SK-MEL-5 (cell line): ENCODE measurements at regions not wholly inside any gene's neighbourhood (a gene's known extent, or its start where the extent isn't known, plus 50 kb on each side); places are given as distances from the start of the nearest gene placed in this dataset.
A peak's percentile ranks its signal among the peaks of the same experiment; 100 is the strongest.

Experiments used
- DNase-seq: peaks from one replicate; pipeline ENCODE4 v3.0.0-alpha.2; 2016; ENCODE audit warnings: low read depth, low spot score
- in situ Hi-C: cut with HindIII; loops from 2 replicates; pipeline ENCODE4 v1.10.0; 2016; ENCODE audit warnings: low sequenced_read_pairs, high pct_unique_total_duplicates, low pct_unique_long_range_greater_than_20kb

- no peak for DNase-seq
- in situ Hi-C loops, result no loop called here
Measured at GRCh38 chr2:52000151-52000855, 968.4 kb upstream of the NRXN1 start.

- in situ Hi-C loops, result no loop called here
- DNase-seq, result no peak
Measured at GRCh38 chr2:51998890-51999289, 967.0 kb upstream of the NRXN1 start.

GRCh38 chr2:51997571-51997970, 965.6 kb upstream of the NRXN1 start:
- in situ Hi-C loops, result no loop called here
- peak; percentile 67 for DNase-seq

- DNase-seq, result no peak
Measured at GRCh38 chr2:51995293-51995692, 963.4 kb upstream of the NRXN1 start.

GRCh38 chr2:51994123-51994763, 962.3 kb upstream of the NRXN1 start:
- in situ Hi-C loops, result no loop called here
- no peak for DNase-seq

More at GRCh38 chr2:51995293-51995692, 963.4 kb upstream of the NRXN1 start:
- in situ Hi-C loops, result no loop called here

- DNase-seq, result no peak
- in situ Hi-C loops, result no loop called here
Measured at GRCh38 chr2:51990684-51991083, 958.8 kb upstream of the NRXN1 start.

- in situ Hi-C loops, result no loop called here
Measured at GRCh38 chr2:51986101-51986500, 954.2 kb upstream of the NRXN1 start.

GRCh38 chr2:51981783-51982182, 949.9 kb upstream of the NRXN1 start:
- DNase-seq, result no peak
- in situ Hi-C loops, result no loop called here

More at GRCh38 chr2:51986101-51986500, 954.2 kb upstream of the NRXN1 start:
- no peak for DNase-seq

GRCh38 chr2:51976623-51977022, 944.7 kb upstream of the NRXN1 start:
- in situ Hi-C loops, result no loop called here
- no peak for DNase-seq

GRCh38 chr2:51971136-51971535, 939.2 kb upstream of the NRXN1 start:
- DNase-seq, result no peak
- in situ Hi-C loops, result no loop called here

GRCh38 chr2:51969347-51969746, 937.4 kb upstream of the NRXN1 start:
- no peak for DNase-seq
- in situ Hi-C loops, result no loop called here

GRCh38 chr2:51960841-51961335, 929.0 kb upstream of the NRXN1 start:
- no peak for DNase-seq
- in situ Hi-C loops, result no loop called here

GRCh38 chr2:51960281-51960680, 928.3 kb upstream of the NRXN1 start:
- in situ Hi-C loops, result no loop called here
- DNase-seq, result no peak

GRCh38 chr2:51959696-51960095, 927.8 kb upstream of the NRXN1 start:
- no peak for DNase-seq
- in situ Hi-C loops, result no loop called here

GRCh38 chr2:51953931-51954330, 922.0 kb upstream of the NRXN1 start:
- in situ Hi-C loops, result no loop called here
- DNase-seq, result no peak

GRCh38 chr2:51921076-51921475, 889.1 kb upstream of the NRXN1 start:
- in situ Hi-C loops, result no loop called here
- DNase-seq, result no peak

- no peak for DNase-seq
- in situ Hi-C loops, result no loop called here
Measured at GRCh38 chr2:51920509-51920908, 888.6 kb upstream of the NRXN1 start.

GRCh38 chr2:51919395-51919794, 887.5 kb upstream of the NRXN1 start:
- DNase-seq, result no peak

GRCh38 chr2:51918113-51918512, 886.2 kb upstream of the NRXN1 start:
- in situ Hi-C loops, result no loop called here
- DNase-seq, result no peak

More at GRCh38 chr2:51919395-51919794, 887.5 kb upstream of the NRXN1 start:
- in situ Hi-C loops, result no loop called here
